Tibial nerve (tissue), 4 donors: ENCODE measurements at regions not wholly inside any gene's neighbourhood (a gene's known extent, or its start where the extent isn't known, plus 50 kb on each side); places are given as distances from the start of the nearest gene placed in this dataset.

Source experiments
- EP300 ChIP-seq, 2 donors: sonication (generic); formaldehyde crosslinking; IDR thresholded peaks; one replicate each; pipeline ENCODE4 v1.6.1; 2017; ENCODE audit warnings: antibody characterized with exemption in 2 of 2, mild to moderate bottlenecking in 1 of 2
- TF ChIP-seq, protein P1 (sequence below), 5 experiments: fragments of 200-600 bp in 3 of 5; fragments of 450-650 bp in 2 of 5; sonication (generic) in 3 of 5; IDR thresholded peaks; one replicate each; pipeline ENCODE4 v1.5.1; 2016 to 2019; ENCODE audit warnings: antibody characterized with exemption in 5 of 5, mild to moderate bottlenecking in 3 of 5, moderate library complexity in 2 of 5

DNA sequence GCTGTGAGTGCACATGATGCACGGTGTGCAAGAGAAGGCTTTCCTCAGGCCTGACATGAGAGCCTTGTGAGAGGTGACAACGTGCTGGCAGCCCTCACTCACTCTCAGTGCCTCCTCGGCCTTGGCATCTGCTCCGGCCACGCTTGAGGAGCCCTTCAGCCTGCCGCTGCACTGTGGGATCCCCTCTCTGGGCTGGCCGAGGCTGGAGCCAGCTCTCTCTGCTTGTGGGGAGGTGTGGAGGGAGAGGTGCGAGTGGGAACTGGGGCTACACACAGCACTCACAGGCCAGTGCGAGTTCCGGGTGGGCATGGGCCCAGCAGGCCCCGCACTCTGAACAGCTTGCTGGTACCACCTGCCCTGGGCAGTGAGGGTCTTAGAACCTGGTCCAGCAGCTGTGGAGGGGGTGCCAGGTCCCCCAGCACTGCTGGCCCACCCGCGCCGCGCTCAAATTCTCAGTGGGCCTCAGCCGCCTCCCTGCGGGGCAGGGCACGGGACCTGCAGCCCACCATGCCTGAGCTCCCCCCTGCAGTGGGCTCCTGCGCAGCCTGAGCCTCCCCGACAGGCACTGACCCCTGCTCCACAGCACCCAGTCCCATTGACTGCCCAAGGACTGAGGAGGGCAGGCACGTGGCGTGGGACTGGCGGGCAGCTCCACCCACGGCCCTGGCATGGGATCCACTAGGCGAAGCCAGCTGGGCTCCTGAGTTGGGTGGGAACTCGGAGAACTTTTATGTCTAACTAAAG, 74.9 kb upstream of the BMP5 start:
- no peak for TF ChIP-seq EP300 (IDR thresholded peaks at IDR 0.05)
- TF ChIP-seq, protein P1, sequence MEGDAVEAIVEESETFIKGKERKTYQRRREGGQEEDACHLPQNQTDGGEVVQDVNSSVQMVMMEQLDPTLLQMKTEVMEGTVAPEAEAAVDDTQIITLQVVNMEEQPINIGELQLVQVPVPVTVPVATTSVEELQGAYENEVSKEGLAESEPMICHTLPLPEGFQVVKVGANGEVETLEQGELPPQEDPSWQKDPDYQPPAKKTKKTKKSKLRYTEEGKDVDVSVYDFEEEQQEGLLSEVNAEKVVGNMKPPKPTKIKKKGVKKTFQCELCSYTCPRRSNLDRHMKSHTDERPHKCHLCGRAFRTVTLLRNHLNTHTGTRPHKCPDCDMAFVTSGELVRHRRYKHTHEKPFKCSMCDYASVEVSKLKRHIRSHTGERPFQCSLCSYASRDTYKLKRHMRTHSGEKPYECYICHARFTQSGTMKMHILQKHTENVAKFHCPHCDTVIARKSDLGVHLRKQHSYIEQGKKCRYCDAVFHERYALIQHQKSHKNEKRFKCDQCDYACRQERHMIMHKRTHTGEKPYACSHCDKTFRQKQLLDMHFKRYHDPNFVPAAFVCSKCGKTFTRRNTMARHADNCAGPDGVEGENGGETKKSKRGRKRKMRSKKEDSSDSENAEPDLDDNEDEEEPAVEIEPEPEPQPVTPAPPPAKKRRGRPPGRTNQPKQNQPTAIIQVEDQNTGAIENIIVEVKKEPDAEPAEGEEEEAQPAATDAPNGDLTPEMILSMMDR (IDR thresholded peaks at IDR 0.05) = no peak
